Natural killer cell treated with Interleukin-12 subunit alpha and Interleukin-12 subunit beta and Interleukin-15 and Interleukin-18, amount 100 ng/mL, for 72 hours (primary cell): ENCODE measurements at regions not wholly inside any gene's neighbourhood (a gene's known extent, or its start where the extent isn't known, plus 50 kb on each side); places are given as distances from the start of the nearest gene placed in this dataset.
A peak's percentile ranks its signal among the peaks of the same experiment; 100 is the strongest.

Experiments
- ATAC-seq, 2 donors: fragments of 150-1000 bp; cut with Tn5 transposase in 1 of 2; sonication (Bioruptor Pico), chemical (Tn5 transposase) in 1 of 2; 2 replicates each; pipeline ENCODE4 v1.10.0; 2021
- DNase-seq: peaks from one replicate; pipeline ENCODE4 v3.0.0; 2022; ENCODE audit warnings: low spot score
- H3K27ac Mint-ChIP-seq, 2 donors: 1 replicate in 1 of 2; 2 replicates in 1 of 2; pipeline ENCODE4 v1.8.0; 2022; ENCODE audit warnings: mixed read lengths in 2 of 2, mild to moderate bottlenecking in 1 of 2, moderate library complexity in 1 of 2
- H3K27me3 Mint-ChIP-seq, 2 donors: 1 replicate in 1 of 2; 2 replicates in 1 of 2; pipeline ENCODE4 v1.8.0; 2022; ENCODE audit warnings: mixed read lengths in 2 of 2
- H3K36me3 Mint-ChIP-seq: one replicate; pipeline ENCODE4 v1.8.0; 2022; ENCODE audit warnings: mixed read lengths
- H3K4me1 Mint-ChIP-seq, 2 donors: 1 replicate in 1 of 2; 2 replicates in 1 of 2; pipeline ENCODE4 v1.8.0; 2022; ENCODE audit warnings: low read depth in 2 of 2, mixed read lengths in 2 of 2, mild to moderate bottlenecking in 1 of 2
- H3K4me3 Mint-ChIP-seq: one replicate; pipeline ENCODE4 v1.8.0; 2022; ENCODE audit warnings: mixed read lengths
- H3K9me3 Mint-ChIP-seq: 2 replicates; pipeline ENCODE4 v1.8.0; 2022; ENCODE audit warnings: mixed read lengths

GRCh38 chr12:11967376-11968047 lies 103.2 kb upstream of the BCL2L14 start:
- H3K27ac Mint-ChIP-seq: no peak overlapping the region
- DNase-seq (no peak), ATAC-seq (no peak)
- peaks cover 11 to 15% of the 10 kb centered on the region in 2 donors for H3K27me3 Mint-ChIP-seq
- no peak overlapping the region for H3K4me3 Mint-ChIP-seq
- no peaks in the 10 kb centered on the region for H3K36me3 Mint-ChIP-seq
- H3K9me3 Mint-ChIP-seq: no peaks in the 10 kb centered on the region
- H3K4me1 Mint-ChIP-seq: peaks cover 0 to 13% of the 10 kb centered on the region in 2 donors

DNA sequence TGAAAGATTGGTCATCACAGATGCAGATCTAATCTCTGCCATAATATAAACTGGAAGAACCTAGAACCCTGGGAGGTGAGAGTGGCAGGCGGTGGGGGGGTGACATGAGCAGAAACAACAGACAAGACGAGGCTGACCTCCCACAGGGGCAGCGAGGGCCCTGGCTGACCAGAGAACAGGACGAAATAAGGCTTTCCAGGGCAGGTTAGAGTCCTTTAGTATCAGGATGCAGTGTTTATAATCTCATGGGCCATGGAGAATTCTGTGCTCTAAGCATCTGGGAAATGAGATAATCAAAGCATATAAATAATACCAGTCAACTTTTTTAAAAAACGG lies 102.7 kb upstream of the BCL2L14 start:
- DNase-seq: no peak
- H3K27me3 Mint-ChIP-seq: peaks cover 11 to 15% of the 10 kb centered on the region in 2 donors
- no peaks in the 10 kb centered on the region for H3K9me3 Mint-ChIP-seq
- peaks cover 0 to 13% of the 10 kb centered on the region in 2 donors for H3K4me1 Mint-ChIP-seq
- no peak for ATAC-seq
- no peak overlapping the region for H3K4me3 Mint-ChIP-seq
- no peak overlapping the region for H3K27ac Mint-ChIP-seq
- no peaks in the 10 kb centered on the region for H3K36me3 Mint-ChIP-seq

DNA sequence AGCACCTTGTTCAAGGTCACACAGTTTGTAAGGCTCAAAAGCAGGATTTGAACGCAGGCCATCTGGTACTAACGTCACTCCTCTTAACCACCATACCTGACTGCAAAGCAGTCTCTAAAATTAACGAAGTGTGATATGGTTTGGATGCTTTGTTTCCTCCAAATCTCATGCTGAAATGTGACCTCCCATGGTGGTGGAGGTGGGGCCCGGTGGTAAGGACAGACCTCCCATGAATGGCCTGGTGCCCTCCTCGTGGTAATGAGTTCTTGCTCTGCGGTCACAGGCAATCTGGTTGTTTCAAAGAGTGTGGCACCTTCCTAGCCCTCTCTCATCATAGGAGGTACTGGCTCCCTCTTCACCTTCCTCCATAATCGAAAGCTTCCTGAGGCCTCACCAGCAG lies 102.2 kb upstream of the BCL2L14 start:
- Mint-ChIP-seq H3K36me3 (no peaks in the 10 kb centered on the region), H3K4me3 (no peak overlapping the region), H3K4me1 (peaks cover 0 to 13% of the 10 kb centered on the region in 2 donors), H3K27me3 (peaks cover 11 to 15% of the 10 kb centered on the region in 2 donors), H3K9me3 (no peaks in the 10 kb centered on the region), H3K27ac (no peak overlapping the region)
- no peak for DNase-seq
- ATAC-seq: no peak

DNA sequence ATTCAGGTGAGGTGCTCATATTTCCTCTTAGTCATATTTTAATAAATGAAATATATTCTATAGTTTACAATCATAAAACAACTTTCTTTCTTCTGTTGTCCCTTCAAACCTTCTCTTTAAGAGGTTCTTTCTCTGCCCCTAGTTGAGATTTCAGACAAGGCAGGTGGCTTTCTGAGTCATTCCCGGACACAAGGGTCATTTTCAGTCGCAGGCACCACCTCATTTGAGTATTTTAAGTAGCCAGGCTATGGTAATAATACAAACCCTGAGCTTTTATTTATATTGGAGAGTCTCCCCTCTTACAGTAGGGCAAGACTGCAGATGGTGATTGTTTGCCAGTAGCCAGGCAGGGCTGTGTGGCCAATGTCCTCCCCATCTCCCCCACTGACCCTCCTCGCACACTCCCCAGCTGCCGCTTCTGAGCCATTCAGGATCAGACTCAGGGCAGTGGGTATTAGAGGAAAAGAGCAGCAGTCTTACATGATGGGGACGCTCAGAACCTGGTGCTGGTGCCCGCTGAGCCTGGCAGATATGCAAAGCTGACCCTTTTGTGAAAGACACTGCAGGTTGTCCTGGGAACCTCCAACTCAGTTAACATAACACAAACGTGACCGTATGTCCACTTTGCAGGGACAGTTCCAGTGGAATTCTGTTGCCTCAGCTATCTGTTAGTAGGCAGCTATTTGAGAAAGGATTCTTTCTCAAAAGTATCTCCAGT lies 101.1 kb upstream of the BCL2L14 start:
- peaks cover 16 to 22% of the 10 kb centered on the region in 2 donors for H3K27me3 Mint-ChIP-seq
- no peaks in the 10 kb centered on the region for H3K9me3 Mint-ChIP-seq
- peak overlapping the region in 1 of 2 donors; percentile 58 for H3K27ac Mint-ChIP-seq
- no peaks in the 10 kb centered on the region for H3K36me3 Mint-ChIP-seq
- peaks cover 4 to 21% of the 10 kb centered on the region in 2 donors for H3K4me1 Mint-ChIP-seq
- no peak for ATAC-seq
- no peak overlapping the region for H3K4me3 Mint-ChIP-seq
- no peak for DNase-seq

DNA sequence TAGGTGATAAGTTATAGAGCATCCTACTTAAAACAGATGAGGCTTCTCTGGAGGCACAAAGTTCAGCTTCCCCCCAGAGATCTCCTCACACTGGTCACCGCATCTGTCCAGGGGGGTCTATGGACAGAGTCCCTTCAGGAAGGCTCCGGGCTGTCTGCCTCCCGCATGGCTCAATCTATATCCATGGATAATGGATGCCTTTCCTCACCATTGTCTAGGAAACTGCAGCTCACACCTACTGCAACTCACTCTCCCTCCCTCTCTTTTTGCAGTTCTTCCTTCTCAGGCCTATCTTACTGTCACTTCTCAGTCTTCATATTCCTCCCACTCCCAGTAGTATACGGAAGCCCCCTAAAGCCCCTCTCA lies 100.6 kb upstream of the BCL2L14 start:
- peak overlapping the region in 1 of 2 donors; percentile 58 for H3K27ac Mint-ChIP-seq
- DNase-seq (no peak), ATAC-seq (no peak)
- no peaks in the 10 kb centered on the region for H3K36me3 Mint-ChIP-seq
- H3K27me3 Mint-ChIP-seq: peaks cover 17 to 23% of the 10 kb centered on the region in 2 donors
- H3K4me1 Mint-ChIP-seq: peaks cover 8 to 18% of the 10 kb centered on the region in 2 donors
- H3K4me3 Mint-ChIP-seq: no peak overlapping the region
- H3K9me3 Mint-ChIP-seq: no peaks in the 10 kb centered on the region

- no peak for DNase-seq
- Mint-ChIP-seq H3K27me3 (peaks cover 14 to 17% of the 10 kb centered on the region in 2 donors), H3K27ac (peak overlapping the region in 1 of 2 donors; percentile 42), H3K9me3 (peaks cover 3% of the 10 kb centered on the region), H3K4me1 (peaks cover 13 to 16% of the 10 kb centered on the region in 2 donors), H3K36me3 (no peaks in the 10 kb centered on the region), H3K4me3 (no peak overlapping the region)
- no peak for ATAC-seq
Observed at GRCh38 chr12:11973396-11973795, 97.3 kb upstream of the BCL2L14 start.

DNA sequence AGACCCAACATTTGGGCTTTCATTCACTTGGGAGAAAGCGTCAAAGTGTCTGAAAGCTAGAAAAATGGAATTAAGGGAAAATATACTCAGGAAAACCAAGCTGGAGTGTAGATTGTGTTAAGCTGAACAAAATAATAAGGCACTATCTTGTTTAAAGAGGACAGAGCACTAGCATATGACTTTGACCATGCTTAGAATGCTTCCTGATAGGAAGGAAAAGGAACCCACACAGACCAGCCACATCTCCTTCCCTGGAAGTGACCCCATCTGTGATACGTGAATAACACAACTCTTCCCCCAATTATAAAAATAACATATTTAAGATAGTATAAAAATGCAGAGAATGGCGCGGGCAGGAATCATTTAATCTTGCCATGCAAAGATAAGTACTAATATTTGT lies 94.7 kb upstream of the BCL2L14 start:
- H3K27me3 Mint-ChIP-seq: peaks cover 8 to 10% of the 10 kb centered on the region in 2 donors
- H3K9me3 Mint-ChIP-seq: peaks cover 3% of the 10 kb centered on the region
- H3K36me3 Mint-ChIP-seq: no peaks in the 10 kb centered on the region
- peaks cover 35 to 36% of the 10 kb centered on the region in 2 donors for H3K4me1 Mint-ChIP-seq
- no peak overlapping the region for H3K27ac Mint-ChIP-seq
- ATAC-seq: no peak
- no peak for DNase-seq
- no peak overlapping the region for H3K4me3 Mint-ChIP-seq

DNA sequence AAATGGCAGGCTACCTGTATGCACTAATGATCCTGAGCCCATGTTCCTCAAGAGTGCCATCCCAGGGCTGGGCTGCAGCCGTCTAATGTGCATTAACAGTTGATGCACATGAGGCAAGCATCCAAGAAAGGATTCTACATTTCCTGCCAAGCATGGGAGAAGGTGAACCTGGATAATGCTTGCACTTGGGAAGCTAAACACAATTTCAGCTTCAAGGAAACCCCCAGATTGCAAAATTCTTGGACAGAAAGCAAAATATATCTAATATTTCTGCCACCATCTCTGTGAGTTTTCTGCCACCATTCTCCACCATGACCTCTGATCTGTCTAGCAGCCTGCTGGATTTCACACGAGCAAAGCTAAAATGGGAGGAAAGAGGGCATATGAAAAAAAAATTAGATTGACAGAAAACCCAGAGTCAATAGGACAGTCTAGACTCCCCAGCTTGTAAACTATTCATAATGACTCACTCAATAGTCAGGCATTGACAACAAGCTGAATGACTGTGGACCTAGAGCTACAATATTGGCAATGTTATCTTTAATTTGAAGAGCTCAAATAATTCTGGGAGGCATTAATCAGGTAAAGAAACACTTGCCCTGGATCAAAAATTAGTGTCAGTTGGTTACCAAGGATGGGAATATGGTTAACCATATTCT lies 91.9 kb upstream of the BCL2L14 start:
- peak overlapping the region; percentile 85 for H3K4me3 Mint-ChIP-seq
- peaks cover 8 to 9% of the 10 kb centered on the region in 2 donors for H3K27me3 Mint-ChIP-seq
- peaks cover 17% of the 10 kb centered on the region for H3K36me3 Mint-ChIP-seq
- ATAC-seq (peak in 1 of 2 donors; percentile 49), DNase-seq (no peak)
- H3K4me1 Mint-ChIP-seq: peaks cover 56 to 62% of the 10 kb centered on the region in 2 donors
- H3K9me3 Mint-ChIP-seq: peaks cover 8% of the 10 kb centered on the region
- peak overlapping the region; percentile 96 to 98 for H3K27ac Mint-ChIP-seq

DNA sequence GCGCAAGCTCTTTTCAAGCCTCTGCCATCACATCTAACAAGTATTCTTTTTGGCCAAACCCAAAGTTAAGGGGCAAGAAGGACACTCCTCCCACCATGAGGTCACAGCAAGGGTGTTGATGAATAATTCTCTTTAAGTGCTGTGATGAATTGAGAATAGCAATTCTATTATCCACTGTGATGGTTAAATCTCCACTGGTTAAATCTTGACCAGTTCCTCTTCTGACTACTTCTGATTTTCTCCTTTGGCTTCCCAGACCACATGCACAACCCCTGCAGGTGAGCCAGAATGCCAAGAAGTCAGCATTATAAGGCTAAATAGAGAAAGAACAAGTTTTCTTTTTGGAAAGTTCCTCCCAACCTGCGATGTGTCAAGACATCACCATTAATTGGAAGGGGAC lies 90.6 kb upstream of the BCL2L14 start:
- no peak for DNase-seq
- Mint-ChIP-seq H3K4me3 (peak overlapping the region; percentile 85), H3K27ac (peak overlapping the region; percentile 96 to 98), H3K4me1 (peaks cover 51 to 61% of the 10 kb centered on the region in 2 donors), H3K27me3 (peaks cover 0 to 10% of the 10 kb centered on the region in 2 donors), H3K9me3 (peaks cover 8% of the 10 kb centered on the region), H3K36me3 (peaks cover 24% of the 10 kb centered on the region)
- ATAC-seq: no peak

GRCh38 chr12:11981121-11981733 lies 89.5 kb upstream of the BCL2L14 start:
- Mint-ChIP-seq H3K4me3 (peak overlapping the region; percentile 85), H3K27ac (peak overlapping the region; percentile 96 to 98), H3K4me1 (peaks cover 46 to 61% of the 10 kb centered on the region in 2 donors), H3K9me3 (peaks cover 8% of the 10 kb centered on the region), H3K36me3 (peaks cover 26% of the 10 kb centered on the region), H3K27me3 (peaks cover 2 to 10% of the 10 kb centered on the region in 2 donors)
- ATAC-seq (peak; percentile 95 to 96), DNase-seq (peak; percentile 82)

- H3K27me3 Mint-ChIP-seq: peaks cover 10% of the 10 kb centered on the region in 2 donors
Observed at GRCh38 chr12:11984417-11984816, 86.3 kb upstream of the BCL2L14 start.

DNA sequence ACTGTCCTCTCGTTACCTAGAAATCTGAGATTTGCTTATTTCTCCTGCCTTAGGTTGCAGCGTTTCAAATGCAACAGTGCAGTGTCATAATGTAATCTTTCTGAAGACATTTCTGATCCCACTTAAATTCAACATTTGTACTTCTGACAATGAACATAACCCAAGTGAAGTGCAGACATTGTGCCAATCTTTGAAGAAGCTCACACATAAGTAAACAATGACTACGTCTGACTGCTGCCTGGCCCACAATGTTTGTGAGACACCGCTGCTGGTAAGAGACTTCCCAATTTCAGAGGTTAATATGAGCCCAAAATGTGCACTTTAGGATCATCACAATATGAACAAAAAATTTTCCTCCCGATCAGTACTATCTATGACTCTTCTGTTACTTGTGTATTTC lies 84.6 kb upstream of the BCL2L14 start:
- Mint-ChIP-seq H3K4me1 (peaks cover 23 to 31% of the 10 kb centered on the region in 2 donors), H3K36me3 (peaks cover 36% of the 10 kb centered on the region), H3K9me3 (peaks cover 5% of the 10 kb centered on the region), H3K27ac (peak overlapping the region in 1 of 2 donors; percentile 4), H3K27me3 (peaks cover 10% of the 10 kb centered on the region in 2 donors), H3K4me3 (no peak overlapping the region)
- DNase-seq (no peak), ATAC-seq (no peak)

More at GRCh38 chr12:11984417-11984816, 86.3 kb upstream of the BCL2L14 start:
- Mint-ChIP-seq H3K4me3 (no peak overlapping the region), H3K4me1 (peaks cover 35 to 47% of the 10 kb centered on the region in 2 donors), H3K9me3 (peaks cover 5% of the 10 kb centered on the region), H3K36me3 (peaks cover 36% of the 10 kb centered on the region), H3K27ac (peak overlapping the region; percentile 96 to 98)
- no peak for ATAC-seq
- no peak for DNase-seq

DNA sequence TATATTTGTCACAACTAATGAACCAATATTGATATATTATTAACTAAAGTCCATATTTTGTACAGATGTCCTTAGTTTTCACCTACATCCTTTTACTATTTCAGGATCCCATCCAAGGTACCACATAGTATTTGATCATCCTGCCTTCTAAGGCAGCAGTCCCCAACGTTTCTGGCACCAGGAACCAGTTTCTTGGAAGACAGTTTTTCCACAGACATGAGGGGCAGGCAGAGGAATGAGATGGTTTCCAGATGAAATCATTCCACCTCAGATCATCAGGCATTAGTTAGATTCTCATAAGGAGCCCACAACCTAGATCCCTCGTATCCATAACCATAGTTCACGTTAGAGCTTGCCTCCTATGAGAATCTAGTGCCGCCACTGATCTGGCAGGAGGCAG lies 82.8 kb upstream of the BCL2L14 start:
- peaks cover 2% of the 10 kb centered on the region for H3K9me3 Mint-ChIP-seq
- H3K27me3 Mint-ChIP-seq: peaks cover 10 to 19% of the 10 kb centered on the region in 2 donors
- no peak for ATAC-seq
- H3K27ac Mint-ChIP-seq: peak overlapping the region in 1 of 2 donors; percentile 59
- peaks cover 32% of the 10 kb centered on the region for H3K36me3 Mint-ChIP-seq
- no peak for DNase-seq
- H3K4me3 Mint-ChIP-seq: no peak overlapping the region
- H3K4me1 Mint-ChIP-seq: peaks cover 16 to 21% of the 10 kb centered on the region in 2 donors
